ENCODE measurements at regions not wholly inside any gene's neighbourhood (a gene's known extent, or its start where the extent isn't known, plus 50 kb on each side); places are given as distances from the start of the nearest gene placed in this dataset.
"Not testable (repeated sequence)": the region's sequence is repeated elsewhere in the genome, so short reads cannot be mapped to it uniquely, and the experiment has no call there.

DNA sequence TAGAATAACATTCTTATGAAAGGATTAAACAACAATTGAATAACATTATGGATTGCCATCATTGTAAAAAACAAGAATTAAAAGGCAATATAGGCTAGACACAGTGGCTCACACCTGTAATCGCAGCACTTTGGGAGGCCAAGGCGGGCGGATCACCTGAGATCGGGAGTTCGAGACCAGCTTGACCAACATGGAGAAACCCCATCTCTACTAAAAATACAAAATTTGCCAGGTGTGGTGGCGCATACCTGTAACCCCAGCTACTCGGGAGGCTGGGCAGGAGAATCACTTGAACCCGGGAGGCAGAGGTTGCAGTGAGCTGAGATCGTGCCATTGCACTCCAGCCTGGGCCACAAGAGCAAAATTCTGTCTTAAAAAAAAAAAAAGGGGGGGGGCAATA, 63.2 kb downstream of the OR2B2 start:
- CTCF ChIA-PET; BruUV-seq (replicated peaks); H3K4me2 ChIP-seq (ENCODE audit: low read depth, low read length); ATAC-seq (ENCODE audit: low read depth); H3K9me3 ChIP-seq (ENCODE audit: control insufficient read depth, insufficient read depth, low read length); H3K4me1 ChIP-seq (ENCODE audit: control insufficient read depth, insufficient read depth, low read length); H4K8ac ChIP-seq (ENCODE audit: low read depth in 2 of 2, low read length in 2 of 2); H2AFZ ChIP-seq (replicated peaks; ENCODE audit: low read length, poor library complexity); H3K27ac ChIP-seq (ENCODE audit: insufficient read depth, low read length); H3K56ac ChIP-seq (ENCODE audit: extremely low read depth, insufficient read depth, low read length); intact Hi-C loops (cut with micrococcal nuclease); H3K79me1 ChIP-seq (ENCODE audit: low read depth in 1 of 2, low read length in 2 of 2); H3K9me1 ChIP-seq (ENCODE audit: insufficient read depth, low read length); H2BK120ac ChIP-seq (ENCODE audit: low read depth, low read length); H3K23ac ChIP-seq (ENCODE audit: low read depth, low read length); H2BK15ac ChIP-seq (ENCODE audit: low read depth, low read length); dilution Hi-C loops (cut with HindIII; ENCODE audit: low sequenced_read_pairs, unreplicated experiment); DNase-seq; H4K5ac ChIP-seq (ENCODE audit: low read depth, low read length); H2BK20ac ChIP-seq (ENCODE audit: low read depth, low read length); H3K36me3 ChIP-seq (ENCODE audit: control insufficient read depth, insufficient read depth, low read length); H3K14ac ChIP-seq (replicated peaks; ENCODE audit: low read depth, low read length); H3K9ac ChIP-seq (ENCODE audit: low read depth, low read length); H4K20me1 ChIP-seq (ENCODE audit: insufficient read depth, low read length); H3K27me3 ChIP-seq (ENCODE audit: control insufficient read depth, insufficient read depth, low read length); H2AK9ac ChIP-seq (replicated peaks; ENCODE audit: low read depth, low read length, poor library complexity); H3K18ac ChIP-seq (ENCODE audit: low read depth, low read length); H3K4me3 ChIP-seq (ENCODE audit: insufficient read depth, low read depth, low read length); H3K4ac ChIP-seq (ENCODE audit: low read depth, low read length); H4K91ac ChIP-seq (ENCODE audit: insufficient read depth, low read depth, low read length); H2BK5ac ChIP-seq (ENCODE audit: low read depth, low read length, poor library complexity, severe bottlenecking); H2AK5ac ChIP-seq (ENCODE audit: low read depth, low read length): not testable (repeated sequence)
- 100% methylated on average over 4 of the region's 9 CpGs; no CpG with 5 or more reads in 1 of the 2 experiments for WGBS, 2 experiments (ENCODE audit: extremely low coverage in 2 of 2, insufficient read length in 1 of 2)
- in situ Hi-C loops (cut with MboI; ENCODE audit: low sequenced_read_pairs): loop anchor here (25.0 kb wide), 1 partner anchor 1637 kb away; a partner anchor contains a TSS
- POLR2A ChIA-PET (ENCODE audit: unreplicated experiment): interaction anchor here (1.0 kb wide), 1 partner anchor 17 kb away, joined by 4 read pairs; no protein-coding TSS in a partner anchor

Measured in IMR-90 (cell line).